Uterus (tissue), 3 donors: ENCODE measurements at regions not wholly inside any gene's neighbourhood (a gene's known extent, or its start where the extent isn't known, plus 50 kb on each side); places are given as distances from the start of the nearest gene placed in this dataset.

ENCODE experiments used
- DNase-seq, 2 donors: peaks; one replicate each; pipeline ENCODE4 v3.0.0-alpha.2; 2019 to 2020
- H3K27ac ChIP-seq, 2 donors: fragments of 200-600 bp; sonication (generic); 1 replicate in 1 of 2; 2 replicates in 1 of 2; pipeline ENCODE4 v1.5.1; 2016 to 2018
- H3K27me3 ChIP-seq, 2 donors: fragments of 200-600 bp; sonication (generic); one replicate each; pipeline ENCODE4 v1.5.1; 2018 to 2019; ENCODE audit warnings: control low read depth in 1 of 2
- H3K36me3 ChIP-seq, 2 donors: fragments of 200-600 bp; sonication (generic); one replicate each; pipeline ENCODE4 v1.5.1; 2019; ENCODE audit warnings: control low read depth in 1 of 2
- H3K4me1 ChIP-seq, 2 donors: fragments of 200-600 bp; sonication (generic); one replicate each; pipeline ENCODE4 v1.5.1; 2018 to 2019; ENCODE audit warnings: control low read depth in 1 of 2
- H3K4me3 ChIP-seq, 2 donors: fragments of 200-600 bp; sonication (generic); 1 replicate in 1 of 2; 2 replicates in 1 of 2; pipeline ENCODE4 v1.5.1; 2018 to 2019; ENCODE audit warnings: mild to moderate bottlenecking in 1 of 2
- H3K9me3 ChIP-seq, 2 donors: fragments of 200-600 bp; sonication (generic); one replicate each; pipeline ENCODE4 v1.5.1; 2019; ENCODE audit warnings: control low read depth in 1 of 2
- CTCF ChIP-seq, 4 experiments: fragments of 200-600 bp in 2 of 4; fragments of 450-650 bp in 2 of 4; sonication (generic) in 2 of 4; IDR thresholded peaks; one replicate each; pipeline ENCODE4 v1.5.1; 2016 to 2019; ENCODE audit warnings: antibody characterized with exemption in 4 of 4, mild to moderate bottlenecking in 2 of 4, moderate library complexity in 1 of 4
- POLR2A ChIP-seq, 2 donors: fragments of 450-650 bp; IDR thresholded peaks; one replicate each; pipeline ENCODE4 v1.6.1; 2016; ENCODE audit warnings: antibody characterized with exemption in 2 of 2, mild to moderate bottlenecking in 1 of 2, moderate library complexity in 1 of 2
- intact Hi-C: fragments of 100-400 bp; cut with DNase I; formaldehyde crosslinking; loops from one replicate; pipeline ENCODE4 v1.15.1; 2023; ENCODE audit warnings: low total_unique reads
- donor health status: DM: yes; HTN: yes; CAD: no.

GRCh38 chr20:53786445-53787267, 193.0 kb upstream of the ZNF217 start:
- H3K36me3 ChIP-seq = no peaks in the 10 kb centered on the region
- no peaks in the 10 kb centered on the region for H3K4me1 ChIP-seq
- intact Hi-C loops = no loop called here
- no peak overlapping the region for H3K4me3 ChIP-seq
- no peak for DNase-seq
- no peaks in the 10 kb centered on the region for H3K27me3 ChIP-seq
- H3K27ac ChIP-seq = no peak overlapping the region
- no peaks in the 10 kb centered on the region for H3K9me3 ChIP-seq
- TF ChIP-seq POLR2A (IDR thresholded peaks at IDR 0.05) = no peak
- TF ChIP-seq CTCF (IDR thresholded peaks at IDR 0.05) = no peak

GRCh38 chr20:53786071-53786444, 192.4 kb upstream of the ZNF217 start:
- Histone ChIP-seq H3K4me1 (no peaks in the 10 kb centered on the region), H3K27me3 (no peaks in the 10 kb centered on the region), H3K27ac (no peak overlapping the region), H3K9me3 (no peaks in the 10 kb centered on the region), H3K36me3 (no peaks in the 10 kb centered on the region), H3K4me3 (no peak overlapping the region)
- TF ChIP-seq CTCF (IDR thresholded peaks at IDR 0.05) = no peak
- intact Hi-C loops = no loop called here
- no peak for DNase-seq

- H3K36me3 ChIP-seq = no peaks in the 10 kb centered on the region
- DNase-seq = no peak
- no peak overlapping the region for H3K4me3 ChIP-seq
- no peak overlapping the region for H3K27ac ChIP-seq
- no peaks in the 10 kb centered on the region for H3K9me3 ChIP-seq
- intact Hi-C loops = no loop called here
- no peaks in the 10 kb centered on the region for H3K4me1 ChIP-seq
- no peaks in the 10 kb centered on the region for H3K27me3 ChIP-seq
- no peak for TF ChIP-seq CTCF (IDR thresholded peaks at IDR 0.05)
- no peak for TF ChIP-seq POLR2A (IDR thresholded peaks at IDR 0.05)
These were observed 191.7 kb upstream of the ZNF217 start for GRCh38 chr20:53785320-53785719.

- H3K4me3 ChIP-seq = no peak overlapping the region
- DNase-seq = no peak
- H3K27me3 ChIP-seq = no peaks in the 10 kb centered on the region
- TF ChIP-seq POLR2A (IDR thresholded peaks at IDR 0.05) (no peak), CTCF (IDR thresholded peaks at IDR 0.05) (no peak)
- no peak overlapping the region for H3K27ac ChIP-seq
- no peaks in the 10 kb centered on the region for H3K36me3 ChIP-seq
- H3K4me1 ChIP-seq = no peaks in the 10 kb centered on the region
- intact Hi-C loops = no loop called here
- H3K9me3 ChIP-seq = no peaks in the 10 kb centered on the region
These were observed 190.1 kb upstream of the ZNF217 start for GRCh38 chr20:53783768-53784167.

- intact Hi-C loops = no loop called here
- H3K36me3 ChIP-seq = no peaks in the 10 kb centered on the region
- H3K4me3 ChIP-seq = no peak overlapping the region
- TF ChIP-seq POLR2A (IDR thresholded peaks at IDR 0.05) (no peak), CTCF (IDR thresholded peaks at IDR 0.05) (no peak)
- H3K9me3 ChIP-seq = no peaks in the 10 kb centered on the region
- no peak for DNase-seq
- H3K4me1 ChIP-seq = no peaks in the 10 kb centered on the region
- H3K27me3 ChIP-seq = no peaks in the 10 kb centered on the region
- no peak overlapping the region for H3K27ac ChIP-seq
These were observed 189.1 kb upstream of the ZNF217 start for GRCh38 chr20:53782612-53783246.
